ENCODE measurements at regions not wholly inside any gene's neighbourhood (a gene's known extent, or its start where the extent isn't known, plus 50 kb on each side); places are given as distances from the start of the nearest gene placed in this dataset.

DNA sequence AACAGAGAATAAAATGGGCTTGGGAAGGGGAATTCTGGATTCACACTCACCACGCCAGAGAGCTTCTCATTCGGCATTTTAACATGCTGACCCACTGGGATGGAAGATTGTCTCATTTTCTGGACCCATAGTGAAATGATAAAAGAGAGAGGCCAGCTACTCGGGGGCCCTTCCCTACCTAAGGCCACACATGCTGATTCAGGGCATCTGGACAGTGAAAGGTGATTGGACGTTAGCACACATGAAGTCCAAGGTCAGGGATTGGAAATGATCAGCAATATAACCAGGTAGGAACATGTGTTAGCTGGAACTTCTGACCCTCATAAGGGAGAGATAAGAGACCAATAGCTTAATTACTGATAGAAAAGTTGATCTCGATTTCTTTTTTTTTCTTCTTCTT, 183.7 kb downstream of the NUFIP1 start:
- TF ChIP-seq, protein P1, sequence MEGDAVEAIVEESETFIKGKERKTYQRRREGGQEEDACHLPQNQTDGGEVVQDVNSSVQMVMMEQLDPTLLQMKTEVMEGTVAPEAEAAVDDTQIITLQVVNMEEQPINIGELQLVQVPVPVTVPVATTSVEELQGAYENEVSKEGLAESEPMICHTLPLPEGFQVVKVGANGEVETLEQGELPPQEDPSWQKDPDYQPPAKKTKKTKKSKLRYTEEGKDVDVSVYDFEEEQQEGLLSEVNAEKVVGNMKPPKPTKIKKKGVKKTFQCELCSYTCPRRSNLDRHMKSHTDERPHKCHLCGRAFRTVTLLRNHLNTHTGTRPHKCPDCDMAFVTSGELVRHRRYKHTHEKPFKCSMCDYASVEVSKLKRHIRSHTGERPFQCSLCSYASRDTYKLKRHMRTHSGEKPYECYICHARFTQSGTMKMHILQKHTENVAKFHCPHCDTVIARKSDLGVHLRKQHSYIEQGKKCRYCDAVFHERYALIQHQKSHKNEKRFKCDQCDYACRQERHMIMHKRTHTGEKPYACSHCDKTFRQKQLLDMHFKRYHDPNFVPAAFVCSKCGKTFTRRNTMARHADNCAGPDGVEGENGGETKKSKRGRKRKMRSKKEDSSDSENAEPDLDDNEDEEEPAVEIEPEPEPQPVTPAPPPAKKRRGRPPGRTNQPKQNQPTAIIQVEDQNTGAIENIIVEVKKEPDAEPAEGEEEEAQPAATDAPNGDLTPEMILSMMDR (IDR thresholded peaks at IDR 0.05): no peak
- TF ChIP-seq POLR2A (IDR thresholded peaks at IDR 0.05): no peak
- peaks cover 11 to 13% of the 10 kb centered on the region in 2 donors for H3K4me1 ChIP-seq
- no peaks in the 10 kb centered on the region for H3K36me3 ChIP-seq
- DNase-seq: no peak
- intact Hi-C loops (cut with DNase I): no loop called here
- no peak overlapping the region for H3K27ac ChIP-seq
- no peaks in the 10 kb centered on the region for H3K27me3 ChIP-seq
- no peaks in the 10 kb centered on the region for H3K9me3 ChIP-seq
- 95 to 96% methylated on average over 5 of the region's 5 CpGs for WGBS, 2 donors
- H3K4me3 ChIP-seq (replicated peaks in 1 of 3): no peak overlapping the region

- Histone ChIP-seq H3K4me3 (replicated peaks in 1 of 3) (no peak overlapping the region), H3K36me3 (no peaks in the 10 kb centered on the region), H3K27me3 (no peaks in the 10 kb centered on the region), H3K27ac (no peak overlapping the region), H3K9me3 (no peaks in the 10 kb centered on the region), H3K4me1 (no peaks in the 10 kb centered on the region)
- no peak for DNase-seq
- intact Hi-C loops (cut with DNase I): no loop called here
- 90 to 96% methylated on average over 4 of the region's 4 CpGs for whole genome bisulfite sequencing, 2 donors
- TF ChIP-seq, protein P1 (IDR thresholded peaks at IDR 0.05): no peak
- no peak for TF ChIP-seq POLR2A (IDR thresholded peaks at IDR 0.05)
These were observed 185.9 kb downstream of the NUFIP1 start for GRCh38 chr13:44803390-44803789.

GRCh38 chr13:44802491-44802890, 186.8 kb downstream of the NUFIP1 start:
- WGBS, 2 donors: 92 to 94% methylated on average over 4 of the region's 4 CpGs
- intact Hi-C loops (cut with DNase I): no loop called here
- no peak overlapping the region for H3K27ac ChIP-seq
- no peak for DNase-seq
- H3K36me3 ChIP-seq: no peaks in the 10 kb centered on the region
- no peak for TF ChIP-seq POLR2A (IDR thresholded peaks at IDR 0.05)
- TF ChIP-seq, protein P1 (IDR thresholded peaks at IDR 0.05): no peak
- no peaks in the 10 kb centered on the region for H3K27me3 ChIP-seq
- H3K9me3 ChIP-seq: no peaks in the 10 kb centered on the region
- H3K4me3 ChIP-seq (replicated peaks in 1 of 3): no peak overlapping the region
- no peaks in the 10 kb centered on the region for H3K4me1 ChIP-seq

GRCh38 chr13:44801990-44802389, 187.3 kb downstream of the NUFIP1 start:
- intact Hi-C loops (cut with DNase I): no loop called here
- Histone ChIP-seq H3K27ac (no peak overlapping the region), H3K27me3 (no peaks in the 10 kb centered on the region), H3K4me1 (no peaks in the 10 kb centered on the region), H3K9me3 (no peaks in the 10 kb centered on the region), H3K36me3 (no peaks in the 10 kb centered on the region), H3K4me3 (replicated peaks in 1 of 3) (no peak overlapping the region)
- WGBS, 2 donors: 79% methylated on average over 4 of the region's 4 CpGs
- no peak for DNase-seq
- no peak for TF ChIP-seq POLR2A (IDR thresholded peaks at IDR 0.05)
- TF ChIP-seq, protein P1 (IDR thresholded peaks at IDR 0.05): no peak

DNA sequence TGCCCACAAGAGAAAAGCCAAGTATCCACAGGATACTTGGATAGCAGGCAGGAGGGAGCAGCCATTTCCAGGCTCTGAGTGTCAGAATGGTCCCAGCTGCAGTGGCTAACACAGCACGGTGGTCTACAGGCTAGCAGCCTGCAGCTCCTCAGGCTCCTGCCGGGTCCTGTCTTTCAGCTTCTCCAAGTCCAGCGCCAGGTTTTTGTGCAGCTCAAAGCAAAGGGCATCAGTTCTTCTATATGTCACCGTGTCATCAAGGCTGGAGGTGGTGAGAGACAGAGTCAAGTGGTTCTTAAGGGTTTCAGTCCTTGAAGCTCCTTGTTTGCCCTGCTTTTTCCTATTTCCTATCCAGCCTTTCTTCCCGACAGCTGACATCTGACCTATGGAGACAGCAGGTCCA, 188.6 kb downstream of the NUFIP1 start:
- no peaks in the 10 kb centered on the region for H3K36me3 ChIP-seq
- H3K27me3 ChIP-seq: no peaks in the 10 kb centered on the region
- DNase-seq: no peak
- no peak overlapping the region for H3K4me3 ChIP-seq (replicated peaks in 1 of 3)
- no peak overlapping the region for H3K27ac ChIP-seq
- WGBS, 2 donors: 53 to 65% methylated on average over 5 of the region's 5 CpGs
- no peaks in the 10 kb centered on the region for H3K4me1 ChIP-seq
- no peaks in the 10 kb centered on the region for H3K9me3 ChIP-seq
- intact Hi-C loops (cut with DNase I): no loop called here
- TF ChIP-seq POLR2A (IDR thresholded peaks at IDR 0.05): no peak
- TF ChIP-seq, protein P1 (IDR thresholded peaks at IDR 0.05): no peak

Measured in thyroid gland (tissue), 4 donors.